GM12872 (cell line): ENCODE measurements at regions not wholly inside any gene's neighbourhood (a gene's known extent, or its start where the extent isn't known, plus 50 kb on each side); places are given as distances from the start of the nearest gene placed in this dataset.

ENCODE experiments used
- CTCF ChIP-seq: IDR thresholded peaks from 3 replicates; pipeline ENCODE4 v1.5.1; 2011; ENCODE audit warnings: low read depth, mild to moderate bottlenecking, low read length, moderate library complexity; ENCODE audit not compliant: insufficient read depth

- TF ChIP-seq CTCF = no peak
These were observed 201.8 kb upstream of the WDFY3 start for GRCh38 chr4:85168234-85168834.

- no peak for TF ChIP-seq CTCF
These were observed 203.8 kb upstream of the WDFY3 start for GRCh38 chr4:85170241-85170640.

DNA sequence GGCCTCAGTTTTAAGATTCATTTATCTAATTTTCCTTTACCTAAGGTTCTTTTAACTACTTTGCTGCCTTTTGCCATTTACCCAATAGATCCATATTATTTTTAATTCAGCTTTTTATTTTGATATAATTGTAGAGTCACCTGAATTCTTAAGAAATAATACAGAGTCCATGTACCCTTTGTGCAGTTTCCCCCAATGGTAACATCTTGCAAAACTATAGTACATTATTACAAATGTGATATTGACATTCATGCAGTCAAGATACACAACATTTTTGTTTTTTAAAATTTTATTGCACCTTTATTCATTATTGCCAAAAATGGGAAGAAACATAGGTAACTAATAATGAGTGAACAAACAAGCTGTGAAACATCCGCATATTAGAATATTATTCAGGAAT lies 208.7 kb upstream of the WDFY3 start:
- TF ChIP-seq CTCF = no peak

DNA sequence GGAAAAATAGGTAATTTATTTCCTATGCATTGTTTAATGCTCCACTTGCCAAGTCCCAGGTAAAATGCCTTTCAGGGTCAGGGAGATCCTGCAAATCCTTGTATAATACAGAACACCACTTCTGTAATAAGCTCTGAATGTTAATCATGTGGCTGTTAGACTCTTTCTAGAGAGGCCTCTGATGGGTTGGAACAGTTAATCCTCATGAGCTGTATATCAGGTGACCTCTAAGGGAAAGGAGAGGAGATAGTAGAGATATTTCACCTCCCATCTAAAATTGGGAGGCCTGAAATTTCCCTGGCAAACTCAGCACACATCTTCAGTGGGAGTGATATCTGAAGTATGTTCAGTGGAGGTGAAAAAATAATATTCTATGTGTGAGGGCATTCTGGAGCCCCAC lies 210.6 kb upstream of the WDFY3 start:
- TF ChIP-seq CTCF = no peak

- TF ChIP-seq CTCF = no peak
These were observed 211.2 kb upstream of the WDFY3 start for GRCh38 chr4:85177679-85178078.

DNA sequence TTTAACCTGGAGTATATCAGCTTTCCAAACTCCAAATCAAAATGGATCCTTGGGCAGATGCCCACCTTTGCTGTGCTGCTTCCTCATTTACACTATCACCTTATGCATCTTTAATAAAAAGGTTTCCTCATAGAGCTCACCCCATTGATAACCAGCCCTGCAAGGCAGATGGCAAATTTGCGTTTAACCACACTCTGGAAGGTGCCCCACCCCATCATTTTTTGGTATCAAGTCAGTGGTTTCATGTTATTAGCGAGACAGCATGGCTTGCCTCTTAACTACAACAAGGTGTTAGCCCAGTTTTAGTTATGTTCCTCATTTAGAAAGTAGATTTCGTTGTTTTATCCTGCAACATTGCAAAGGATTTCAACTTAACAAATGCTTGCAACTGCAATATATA lies 214.0 kb upstream of the WDFY3 start:
- no peak for TF ChIP-seq CTCF

GRCh38 chr4:85187106-85187505 lies 220.6 kb upstream of the WDFY3 start:
- TF ChIP-seq CTCF = no peak

DNA sequence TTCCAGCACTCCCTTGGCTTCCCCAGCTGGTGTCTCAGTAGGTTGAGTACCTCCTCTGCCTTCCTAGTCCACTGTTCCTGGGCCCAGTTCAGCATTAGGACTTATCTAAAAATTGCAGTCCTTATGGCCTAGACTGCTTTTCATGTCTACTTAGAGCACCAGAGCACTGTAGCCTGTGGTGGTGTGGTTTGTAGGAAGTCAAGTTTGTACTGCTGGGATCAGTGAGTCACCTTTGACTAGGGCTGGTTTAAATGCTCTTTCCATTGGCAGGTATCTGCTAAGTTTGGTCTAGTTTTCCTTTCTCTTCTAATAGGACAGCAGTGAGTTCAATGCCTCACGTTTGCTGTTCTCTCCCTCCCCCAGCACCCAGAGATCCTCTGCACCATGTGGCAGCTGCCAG lies 233.6 kb upstream of the WDFY3 start:
- no peak for TF ChIP-seq CTCF
